SH-SY5Y (cell line): ENCODE measurements at regions not wholly inside any gene's neighbourhood (a gene's known extent, or its start where the extent isn't known, plus 50 kb on each side); places are given as distances from the start of the nearest gene placed in this dataset.

Experiments used
- GATA2 ChIP-seq: IDR thresholded peaks from 2 replicates; pipeline ENCODE4 v1.6.1; 2011; ENCODE audit warnings: mild to moderate bottlenecking, low read depth, low read length
- GATA3 ChIP-seq: IDR thresholded peaks from 2 replicates; pipeline ENCODE4 v1.6.1; 2011; ENCODE audit warnings: low read depth, mild to moderate bottlenecking, low read length, moderate library complexity

DNA sequence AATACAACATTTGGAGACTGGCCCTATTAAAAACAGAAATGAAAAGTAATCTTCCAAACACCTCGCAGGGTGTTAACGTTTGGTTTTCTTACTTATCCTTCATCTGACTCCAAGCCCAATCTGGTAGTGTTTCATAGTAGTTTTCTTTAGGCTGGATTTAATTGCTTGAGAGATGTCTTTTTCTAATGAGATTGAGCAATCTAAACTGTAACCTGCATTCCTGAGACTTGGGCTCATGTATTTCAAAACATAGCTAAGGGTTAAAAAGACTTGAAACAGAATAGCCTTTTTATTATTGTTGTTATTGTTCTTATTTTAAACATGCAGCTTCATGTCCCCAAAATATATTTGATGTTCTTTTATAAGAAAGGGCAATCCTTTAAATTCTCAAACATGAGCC lies 278.9 kb downstream of the TGFB2 start:
- TF ChIP-seq GATA2 (no peak), GATA3 (no peak)

DNA sequence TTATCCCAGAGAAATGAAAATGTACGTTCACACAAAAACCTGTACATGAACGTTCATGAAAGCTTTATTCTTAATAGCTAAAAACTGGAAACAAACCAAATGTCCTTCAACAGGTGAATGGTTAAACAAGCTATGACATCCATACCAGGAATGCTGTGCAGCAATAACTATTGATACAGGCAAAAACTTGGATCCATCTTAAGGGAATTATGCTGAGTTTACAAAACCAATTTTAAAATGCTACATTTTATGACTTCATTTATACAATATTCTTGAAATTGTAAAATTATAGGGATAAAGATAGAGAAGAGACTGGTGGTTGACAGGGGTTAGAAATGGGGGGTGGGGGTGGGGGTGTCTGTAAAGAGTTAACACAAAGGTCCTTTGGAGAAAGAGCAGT lies 280.3 kb downstream of the TGFB2 start:
- TF ChIP-seq GATA3 (no peak), GATA2 (no peak)

DNA sequence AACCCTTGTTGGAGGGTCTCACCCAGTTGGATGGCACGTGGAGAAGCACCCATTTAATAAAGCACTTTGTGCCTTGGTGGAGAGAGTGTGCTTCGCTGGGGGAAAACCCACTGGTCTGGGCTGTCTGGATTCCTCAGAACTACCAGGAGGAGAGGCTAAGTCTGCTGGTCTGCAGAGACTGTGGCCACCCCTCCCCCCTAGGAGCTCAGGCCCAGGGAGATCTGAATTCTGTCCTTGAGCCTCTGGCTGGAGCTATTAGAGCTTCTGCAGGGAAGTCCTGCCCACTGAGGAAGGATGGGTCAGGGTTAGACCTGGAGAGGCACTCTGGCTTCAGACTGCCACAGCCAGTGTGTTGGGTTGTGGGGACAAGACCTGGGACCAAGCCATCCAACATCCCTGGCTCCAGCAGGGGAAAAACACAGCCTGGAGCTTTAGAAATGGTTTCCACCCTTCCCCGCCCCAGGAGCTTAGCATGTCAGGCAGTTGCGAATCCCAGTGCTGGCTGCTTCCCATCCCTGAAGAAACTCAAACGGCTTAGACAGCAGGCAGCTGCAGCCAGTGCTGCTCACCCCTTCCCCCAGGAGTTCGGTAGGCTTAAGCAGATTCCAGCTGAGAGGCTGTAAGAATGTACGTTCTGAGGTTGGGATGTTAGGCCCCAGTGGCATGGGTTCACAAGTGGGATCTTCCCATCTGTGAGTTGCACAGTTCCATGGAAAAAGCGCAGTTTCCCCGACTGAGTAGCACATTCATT lies 288.3 kb downstream of the TGFB2 start:
- TF ChIP-seq GATA3 (no peak), GATA2 (no peak)

DNA sequence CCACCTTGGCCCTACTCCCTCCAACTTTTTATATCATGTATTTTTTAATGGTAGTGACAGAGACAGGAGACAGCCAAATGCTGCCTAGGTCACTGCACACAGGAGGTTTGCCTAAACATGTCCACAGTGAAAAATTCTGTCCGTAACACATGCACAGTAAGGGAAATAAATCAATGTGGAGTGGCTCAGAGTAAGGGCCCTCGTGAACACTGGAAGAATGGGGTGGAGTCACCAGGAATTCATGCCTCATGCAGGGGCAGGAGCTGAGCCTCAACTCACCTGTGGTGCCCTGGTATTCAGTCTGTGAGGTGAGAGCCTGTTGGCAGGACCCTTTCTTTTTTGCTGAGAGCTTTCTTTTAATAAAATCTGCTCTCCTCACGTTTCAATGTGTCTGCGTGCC lies 289.1 kb downstream of the TGFB2 start:
- no peak for TF ChIP-seq GATA3
- TF ChIP-seq GATA2, result no peak

DNA sequence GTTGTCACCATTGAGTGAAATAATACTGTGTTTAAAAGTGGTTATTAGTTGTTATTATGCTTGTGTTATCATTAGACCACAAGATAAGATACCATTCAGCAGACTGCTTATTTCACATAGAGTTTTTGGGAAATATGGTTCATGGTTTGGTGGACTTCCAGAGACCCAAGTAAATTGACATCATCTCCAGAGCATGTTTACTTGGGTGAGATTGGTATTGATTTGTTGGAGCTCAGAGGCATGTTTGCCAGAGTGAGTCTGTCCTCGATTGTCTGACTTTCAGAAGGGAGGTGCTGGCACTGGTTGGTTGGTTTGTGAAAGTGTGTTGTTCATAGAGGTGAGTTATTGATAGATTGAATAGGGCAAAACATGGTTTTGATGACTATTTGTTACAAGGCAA lies 291.4 kb downstream of the TGFB2 start:
- no peak for TF ChIP-seq GATA2
- no peak for TF ChIP-seq GATA3

DNA sequence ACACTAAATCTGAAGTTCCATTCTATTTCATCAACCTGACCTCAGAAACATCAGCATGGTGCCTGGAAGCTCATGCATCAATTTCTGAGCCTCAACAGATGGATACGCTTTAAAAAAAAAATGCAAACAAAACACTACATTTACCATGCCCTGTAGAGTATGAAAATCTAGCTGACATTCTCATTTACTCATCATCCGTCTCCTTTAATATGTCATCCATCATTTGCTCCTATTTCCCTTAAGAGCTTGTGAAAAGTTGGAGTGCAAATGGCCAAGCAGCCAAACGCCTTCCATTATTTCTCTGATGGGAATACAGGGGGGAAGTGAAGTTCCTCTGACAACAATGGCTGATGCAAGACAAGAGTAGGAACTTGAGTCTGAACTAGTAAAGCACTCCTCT lies 295.0 kb downstream of the TGFB2 start:
- TF ChIP-seq GATA3 (no peak), GATA2 (no peak)

DNA sequence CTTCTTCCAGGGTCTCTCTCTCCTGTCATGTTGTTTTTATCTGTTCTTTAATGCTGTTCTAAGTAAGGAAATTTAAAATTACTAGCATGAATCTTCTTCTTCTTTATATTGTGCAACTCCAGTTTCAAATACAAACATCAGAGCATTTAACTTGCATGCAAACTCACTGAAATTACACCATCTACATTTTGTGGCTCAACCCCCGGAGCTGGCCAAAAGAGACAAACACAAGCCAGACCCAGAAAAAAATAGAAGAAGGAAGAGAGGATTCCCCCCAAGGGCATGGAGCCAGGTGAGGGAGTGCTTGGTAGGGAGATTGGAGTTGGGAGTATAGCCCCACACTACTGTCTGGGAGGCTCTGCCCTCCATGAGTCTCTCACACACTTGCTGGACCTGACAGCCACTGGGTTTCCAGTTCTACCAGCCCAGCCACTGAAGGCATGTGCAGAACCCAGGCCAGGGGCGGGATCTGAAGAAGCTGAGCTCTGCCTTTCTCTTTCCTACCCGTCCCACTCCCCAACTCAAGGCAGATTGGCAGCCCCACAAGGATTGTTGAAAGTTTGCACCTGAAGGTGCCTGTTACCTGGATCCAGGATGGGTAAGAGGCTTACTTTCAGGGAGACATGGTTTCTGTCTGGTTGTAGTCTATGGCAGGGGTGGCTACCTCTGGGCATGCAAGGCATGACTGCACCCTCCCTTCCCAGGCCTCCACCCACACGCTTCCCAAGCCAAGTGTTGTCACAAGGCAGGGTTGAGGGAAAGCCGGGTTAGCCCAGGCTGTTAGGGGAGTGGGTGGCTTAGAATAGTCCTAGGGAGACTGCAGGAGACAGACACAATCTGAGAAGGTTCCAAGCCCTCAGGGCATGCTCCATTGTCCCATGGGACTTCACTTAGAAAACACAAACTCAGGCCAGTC lies 297.2 kb downstream of the TGFB2 start:
- no peak for TF ChIP-seq GATA2
- TF ChIP-seq GATA3, result no peak

DNA sequence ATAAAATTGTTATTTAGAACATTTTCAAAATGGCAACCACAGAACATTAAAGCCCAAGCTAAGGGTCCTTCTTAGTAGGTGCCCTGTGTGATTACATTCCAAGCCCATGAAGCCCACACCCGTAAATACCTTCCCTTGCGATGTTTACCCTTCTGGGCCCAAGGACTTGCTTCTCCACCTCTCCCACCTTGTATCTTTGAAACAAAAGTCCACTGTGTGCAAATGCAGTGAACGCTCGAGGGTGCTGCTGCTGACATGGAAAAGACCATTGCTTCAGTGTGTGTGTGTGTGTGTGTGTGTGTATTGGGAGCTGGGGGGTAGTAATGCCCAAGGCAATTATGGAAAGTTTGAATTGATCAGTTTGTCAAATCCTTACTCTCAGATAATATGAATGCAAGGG lies 298.1 kb downstream of the TGFB2 start:
- TF ChIP-seq GATA3, result no peak
- TF ChIP-seq GATA2, result no peak

DNA sequence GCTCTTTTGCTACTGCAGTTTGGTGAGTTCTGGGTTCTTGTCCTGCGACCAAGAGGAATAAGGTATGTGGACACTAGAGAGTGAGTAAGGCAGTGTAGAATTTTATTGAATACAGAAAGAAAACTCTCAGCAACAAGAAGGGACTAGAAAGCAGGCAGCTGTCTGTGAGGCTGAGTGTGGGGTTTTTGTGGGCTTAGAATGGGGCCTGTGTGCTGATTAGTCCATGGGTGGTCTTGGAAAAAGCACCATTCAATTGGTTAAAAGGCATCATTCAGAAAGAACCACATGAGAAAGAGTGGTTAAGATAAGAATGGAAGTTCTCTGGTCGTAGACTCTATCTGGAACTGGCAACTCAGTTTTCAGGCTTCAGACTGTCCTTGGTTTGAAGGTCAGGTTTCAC lies 298.8 kb downstream of the TGFB2 start:
- no peak for TF ChIP-seq GATA3
- no peak for TF ChIP-seq GATA2

DNA sequence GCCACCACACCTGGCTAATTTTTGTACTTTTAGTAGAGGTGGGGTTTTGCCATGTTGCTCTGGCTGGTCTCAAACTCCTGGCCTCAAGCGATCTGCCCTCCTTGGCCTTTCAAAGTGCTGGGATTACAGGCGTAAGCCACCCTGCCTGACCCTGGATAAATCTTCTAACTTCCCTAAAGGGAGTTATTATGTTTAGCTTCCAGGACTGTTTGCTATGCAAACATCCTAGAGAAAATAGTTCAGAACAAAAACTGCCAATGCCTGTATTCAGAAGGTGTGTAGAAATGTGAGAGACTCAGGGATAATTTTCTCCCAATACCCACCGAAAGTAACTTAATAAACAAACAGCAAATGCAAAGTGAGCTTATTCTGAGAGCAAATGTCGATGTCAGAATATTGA lies 301.2 kb downstream of the TGFB2 start:
- TF ChIP-seq GATA3, result no peak
- TF ChIP-seq GATA2, result no peak

DNA sequence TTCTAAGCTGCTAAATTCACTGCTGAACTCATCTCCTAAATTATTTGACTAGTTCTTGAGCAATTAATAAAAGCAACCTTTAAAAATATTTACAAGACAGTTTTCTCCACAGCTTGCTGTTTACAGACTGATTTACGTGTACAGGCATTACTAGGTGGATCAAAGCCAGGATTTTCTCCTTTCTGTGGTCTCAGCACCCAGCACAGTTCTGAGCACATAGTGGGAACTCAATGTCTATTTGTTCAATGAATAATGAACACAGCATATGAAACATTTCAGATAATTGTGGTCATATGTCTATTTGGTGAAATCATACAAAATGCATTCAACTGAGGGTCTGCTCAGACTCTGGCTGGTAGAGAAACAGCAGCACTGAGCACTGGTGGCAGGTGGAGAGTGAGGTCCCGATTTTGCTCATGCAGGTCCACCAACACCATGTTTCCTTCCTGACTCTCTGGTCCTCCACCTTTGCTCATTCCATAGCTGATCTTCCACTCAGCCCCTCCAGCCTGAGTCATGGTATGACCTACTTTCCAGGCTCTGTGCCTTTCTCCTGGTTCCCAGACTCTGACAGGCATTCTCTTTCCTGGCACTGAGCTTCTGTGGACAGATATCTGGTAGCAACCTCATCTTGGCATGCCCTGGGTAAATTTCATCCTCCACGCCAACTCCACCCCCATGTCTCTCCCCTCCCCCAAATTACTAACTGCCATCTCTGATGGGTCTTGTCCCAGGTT lies 311.3 kb downstream of the TGFB2 start:
- TF ChIP-seq GATA3 (no peak), GATA2 (no peak)

DNA sequence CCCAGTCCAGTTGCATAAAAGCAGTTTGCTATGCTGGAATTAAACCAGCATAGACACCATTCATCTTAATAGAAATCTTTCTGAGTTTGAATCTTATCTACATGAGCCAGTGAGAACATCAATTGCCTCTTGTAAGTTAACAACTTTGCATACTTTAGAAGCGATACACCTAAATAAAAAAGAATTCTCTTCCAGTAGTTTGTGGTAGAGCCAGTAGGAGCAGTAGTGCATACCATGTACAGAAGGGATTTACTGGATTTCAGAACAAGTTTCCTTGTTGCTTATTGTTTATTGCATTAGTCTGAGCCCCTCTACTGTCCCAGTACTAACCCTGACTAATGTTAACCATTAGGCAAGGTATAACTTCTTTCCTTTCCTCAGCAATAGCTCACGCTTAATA lies 313.1 kb downstream of the TGFB2 start:
- TF ChIP-seq GATA3 (no peak), GATA2 (no peak)

DNA sequence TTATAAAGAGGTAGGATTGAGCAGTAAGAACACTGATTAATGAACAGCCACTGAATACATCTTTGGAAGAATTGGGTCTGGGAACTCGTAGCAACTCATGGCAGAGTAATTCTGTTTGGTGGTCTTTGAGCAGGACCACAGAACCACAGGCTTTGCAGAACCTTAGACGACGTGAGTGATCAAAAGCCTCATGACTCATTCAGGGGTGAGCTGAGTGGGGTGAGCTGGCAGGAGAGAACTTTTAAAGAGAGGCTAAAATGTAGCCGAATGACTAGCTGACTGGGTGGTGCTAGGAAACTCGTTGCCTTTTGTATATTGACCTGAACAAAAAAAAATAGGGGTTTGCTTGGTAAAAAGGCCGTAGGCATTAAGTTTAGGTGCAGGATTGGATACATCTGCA lies 313.8 kb downstream of the TGFB2 start:
- no peak for TF ChIP-seq GATA3
- TF ChIP-seq GATA2, result no peak
